GM21737 (cell line): ENCODE measurements at regions not wholly inside any gene's neighbourhood (a gene's known extent, or its start where the extent isn't known, plus 50 kb on each side); places are given as distances from the start of the nearest gene placed in this dataset.

Experiments used
- ATAC-seq: cut with Tn5 transposase; IDR thresholded peaks from one replicate; pipeline ENCODE4 v1.9.1; 2021; ENCODE audit warnings: mild to moderate bottlenecking, moderate library complexity; ENCODE audit not compliant: unreplicated experiment

DNA sequence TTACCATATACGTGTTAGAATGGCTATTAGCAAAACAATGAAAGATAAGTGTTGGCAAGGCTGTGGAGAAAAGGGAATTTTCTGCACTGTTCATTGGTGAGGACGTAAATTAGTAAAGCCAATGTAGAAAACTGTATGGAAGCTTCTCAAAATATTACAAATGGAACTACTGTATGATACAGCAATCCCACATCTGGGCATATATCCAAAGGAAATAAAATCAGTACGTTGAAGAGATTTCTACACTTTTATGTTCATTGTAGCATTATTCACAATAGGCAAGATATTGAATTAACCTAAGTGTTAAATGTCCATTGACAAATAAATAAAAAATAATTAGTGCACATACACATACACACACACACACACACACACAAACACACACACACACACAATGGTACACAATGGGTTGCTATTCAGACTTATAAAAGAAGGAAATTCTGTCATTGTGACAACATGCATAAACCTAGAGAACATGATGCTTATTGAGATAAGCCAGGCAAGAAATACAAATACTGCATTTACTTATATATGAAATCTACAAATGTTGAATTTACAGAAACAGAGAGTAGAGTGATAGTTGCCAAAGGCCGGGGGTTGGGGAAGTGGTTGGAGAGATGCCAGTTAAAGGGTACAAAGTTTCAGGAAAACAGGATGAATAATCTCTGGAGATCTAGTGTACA lies 565.8 kb upstream of the LRRC4C start:
- ATAC-seq: no peak

- ATAC-seq: no peak
Measured at GRCh38 chr11:42034826-42035225, 575.4 kb upstream of the LRRC4C start.

DNA sequence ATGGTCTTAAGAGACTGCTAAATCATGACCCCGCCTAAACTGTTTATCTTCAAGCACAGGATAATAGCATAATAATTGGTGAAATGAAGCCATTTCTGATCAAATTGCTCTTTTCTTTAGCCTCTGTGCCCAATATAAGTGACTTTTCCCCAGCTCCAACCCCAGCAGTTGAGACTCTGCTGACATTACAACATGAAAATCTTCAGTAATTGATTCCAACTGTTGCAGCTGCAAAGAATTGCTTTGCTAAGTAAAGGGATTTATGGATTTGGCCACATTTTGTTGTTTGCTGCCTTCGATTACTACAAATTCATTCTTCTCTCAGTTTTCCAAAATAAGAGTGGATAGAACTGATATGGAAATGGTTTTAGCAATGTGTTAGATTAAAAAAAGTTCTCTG lies 576.7 kb upstream of the LRRC4C start:
- ATAC-seq: no peak

- no peak for ATAC-seq
Measured at GRCh38 chr11:42043312-42043711, 583.9 kb upstream of the LRRC4C start.

DNA sequence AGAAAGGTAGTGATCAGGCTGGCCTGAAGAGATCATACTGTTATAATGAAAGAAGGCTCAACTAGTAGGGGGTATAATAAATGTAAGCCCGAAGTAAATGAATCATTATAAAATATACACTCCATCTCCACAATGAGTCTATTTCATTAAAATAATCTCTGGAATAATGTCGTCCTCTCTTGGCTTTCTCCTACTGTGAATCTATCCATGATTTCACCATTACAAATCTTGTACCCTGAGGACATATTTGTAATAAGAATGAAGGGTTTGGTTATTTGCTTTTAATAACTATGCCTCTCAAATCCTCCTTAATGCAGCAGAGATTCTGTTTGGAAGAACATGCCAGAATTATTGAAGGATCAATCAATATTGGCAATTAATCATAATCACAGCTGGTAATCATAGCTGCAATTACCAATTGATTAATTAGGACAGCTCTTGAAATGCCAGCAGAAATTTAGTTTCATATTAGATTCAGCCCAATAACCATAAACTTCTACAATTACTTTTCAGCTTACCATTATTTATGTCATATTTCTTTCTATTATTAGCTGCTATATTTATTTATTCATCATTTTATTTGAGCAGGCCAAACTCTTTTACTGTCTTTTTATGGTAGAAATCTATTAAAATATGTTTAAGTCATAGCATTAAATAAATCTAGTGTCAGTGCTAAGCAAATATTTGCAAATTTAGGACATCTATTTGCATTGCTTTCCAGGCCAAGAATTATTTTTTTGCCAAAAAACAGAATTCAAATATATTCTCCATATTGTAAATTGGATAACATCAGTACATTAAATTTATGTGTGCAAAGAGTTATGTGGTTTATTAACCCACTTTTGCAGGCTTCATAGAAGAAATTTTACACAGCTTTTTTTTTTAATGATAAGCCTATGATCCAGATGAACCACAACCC lies 588.4 kb upstream of the LRRC4C start:
- no peak for ATAC-seq

GRCh38 chr11:42049186-42049585 lies 589.7 kb upstream of the LRRC4C start:
- ATAC-seq: no peak

DNA sequence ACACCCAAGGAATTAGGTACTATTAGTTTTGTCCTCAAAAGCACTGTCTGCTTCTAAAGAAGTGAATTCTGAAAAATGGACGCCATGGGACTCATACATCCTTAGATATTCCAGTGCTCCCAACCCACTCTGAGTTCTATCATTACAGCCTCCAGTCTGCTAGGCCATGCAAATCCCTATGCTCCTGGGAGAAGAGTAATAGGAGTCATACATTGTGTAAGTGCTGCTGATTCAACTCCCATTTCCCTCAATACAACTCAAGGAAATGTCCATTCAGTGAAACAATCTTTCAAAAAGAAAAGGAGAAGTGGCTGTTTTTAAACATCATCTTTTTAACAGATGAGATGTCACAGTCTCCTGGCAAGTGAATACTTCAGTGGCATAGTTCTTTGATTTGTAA lies 590.2 kb upstream of the LRRC4C start:
- ATAC-seq: no peak

GRCh38 chr11:42054351-42054900 lies 595.0 kb upstream of the LRRC4C start:
- ATAC-seq: no peak

GRCh38 chr11:42055606-42056005 lies 596.2 kb upstream of the LRRC4C start:
- ATAC-seq: no peak

- no peak for ATAC-seq
Measured at GRCh38 chr11:42058794-42059193, 599.3 kb upstream of the LRRC4C start.

- ATAC-seq: no peak
Measured at GRCh38 chr11:42065199-42065598, 605.7 kb upstream of the LRRC4C start.

DNA sequence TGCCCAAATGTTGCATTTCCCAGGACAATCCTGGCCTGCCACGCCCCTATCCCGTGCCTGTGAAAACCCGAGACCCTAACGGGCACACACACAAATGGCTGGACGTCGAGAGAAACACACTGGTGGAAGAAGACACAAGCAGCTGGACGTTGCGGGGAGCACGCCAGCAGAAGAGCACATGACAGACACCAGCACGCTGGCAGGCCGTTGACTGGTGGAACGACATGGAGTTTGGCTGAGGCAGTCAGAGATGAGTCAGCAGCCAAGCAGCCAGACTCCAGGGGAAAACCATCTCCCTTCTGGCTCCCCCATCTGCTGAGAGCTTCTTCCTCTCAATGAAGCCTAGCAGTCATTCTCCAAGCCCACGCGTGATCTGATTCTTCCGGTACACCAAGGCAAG lies 606.7 kb upstream of the LRRC4C start:
- no peak for ATAC-seq

GRCh38 chr11:42074306-42074705 lies 614.9 kb upstream of the LRRC4C start:
- ATAC-seq: no peak

- ATAC-seq: no peak
Measured at GRCh38 chr11:42075180-42075579, 615.7 kb upstream of the LRRC4C start.

- no peak for ATAC-seq
Measured at GRCh38 chr11:42077794-42078193, 618.3 kb upstream of the LRRC4C start.

DNA sequence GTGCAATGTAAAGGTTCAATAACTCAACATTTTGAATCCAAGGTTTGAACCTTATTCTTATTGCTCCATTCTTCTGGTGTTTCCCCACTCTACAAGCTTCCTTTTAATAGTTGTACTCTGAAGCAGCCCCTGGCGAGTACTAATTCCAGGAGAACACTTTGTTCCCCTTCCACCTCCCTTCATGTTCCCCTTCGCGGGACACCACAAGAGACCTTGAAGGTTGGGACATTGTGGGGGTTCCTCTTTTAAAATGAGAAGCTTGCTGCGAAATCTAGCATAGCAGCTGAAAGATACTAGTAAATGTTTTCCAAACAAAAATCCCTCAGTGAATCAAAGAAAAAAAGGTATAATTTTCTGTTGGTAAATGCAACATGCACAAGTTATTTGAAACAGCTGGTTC lies 626.3 kb upstream of the LRRC4C start:
- ATAC-seq: no peak

DNA sequence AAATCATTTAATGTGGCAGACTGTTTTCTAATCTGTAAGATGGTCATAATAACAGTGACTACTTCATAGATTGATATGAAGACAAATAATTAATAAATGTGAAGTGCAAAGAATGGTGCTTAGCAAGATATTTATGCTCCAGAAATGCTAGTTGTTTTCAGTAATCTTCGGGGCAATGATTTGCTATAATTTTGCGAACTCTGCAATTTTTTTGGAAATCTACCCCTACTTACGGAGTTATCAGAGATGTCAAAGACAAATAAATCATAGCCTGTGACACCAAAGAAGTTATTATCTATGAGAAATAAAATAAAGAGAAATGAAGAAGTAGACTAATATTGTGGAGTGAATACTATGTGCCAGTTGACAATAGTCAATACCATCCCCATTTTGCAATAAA lies 634.1 kb upstream of the LRRC4C start:
- no peak for ATAC-seq

- no peak for ATAC-seq
Measured at GRCh38 chr11:42098075-42098474, 638.6 kb upstream of the LRRC4C start.

- ATAC-seq: no peak
Measured at GRCh38 chr11:42112866-42113265, 653.4 kb upstream of the LRRC4C start.

DNA sequence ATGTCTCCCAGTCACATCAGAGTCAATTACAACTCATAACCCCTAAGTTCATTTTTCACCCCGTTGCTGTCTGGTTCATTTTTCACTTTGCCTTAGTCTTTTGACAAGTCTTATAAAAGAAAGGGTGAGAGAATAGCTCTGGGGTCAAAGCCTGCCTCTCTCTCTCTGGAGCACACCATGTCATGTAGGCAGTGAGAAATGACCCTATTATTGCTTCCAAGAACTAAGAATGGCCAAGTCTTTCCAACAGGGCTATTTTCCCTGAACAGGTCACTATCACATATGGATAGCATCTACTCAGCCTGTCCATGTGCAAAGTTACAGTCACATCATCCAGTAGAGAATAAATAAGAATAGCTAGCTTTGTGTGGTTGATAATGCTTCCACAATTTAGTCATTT lies 655.5 kb upstream of the LRRC4C start:
- no peak for ATAC-seq

GRCh38 chr11:42138454-42138853 lies 679.0 kb upstream of the LRRC4C start:
- no peak for ATAC-seq

- ATAC-seq: no peak
Measured at GRCh38 chr11:42145311-42145710, 685.9 kb upstream of the LRRC4C start.
